ENCODE measurements at regions not wholly inside any gene's neighbourhood (a gene's known extent, or its start where the extent isn't known, plus 50 kb on each side); places are given as distances from the start of the nearest gene placed in this dataset.

DNA sequence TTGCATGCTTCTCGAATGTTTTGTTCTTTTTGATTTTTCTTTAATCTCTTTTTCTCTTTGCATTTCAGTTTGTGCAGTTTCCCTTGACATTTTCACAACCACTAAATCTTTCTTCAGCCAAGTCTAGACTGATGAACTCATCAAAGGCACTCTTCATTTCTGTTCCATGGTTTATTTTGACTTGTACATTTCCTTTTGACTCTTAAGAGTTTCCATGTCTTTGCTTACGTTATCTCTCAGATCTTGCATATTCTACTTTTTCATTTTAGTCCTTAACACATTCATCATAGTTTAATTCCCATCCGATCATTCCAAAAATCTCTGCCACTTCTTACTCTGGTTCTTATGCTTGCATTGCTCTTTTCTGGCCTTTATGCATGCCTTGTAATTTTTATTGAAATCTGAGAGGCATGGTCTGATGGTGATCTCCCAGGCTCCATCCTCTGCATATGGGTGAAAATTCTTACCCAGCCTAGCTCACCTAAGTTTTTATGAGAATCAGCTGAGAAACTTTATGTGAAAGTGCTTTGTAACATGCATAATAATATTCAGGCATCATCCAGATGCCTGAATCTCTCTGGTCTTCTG lies 202.8 kb upstream of the IGFBP3 start:
- DNase-seq (ENCODE audit: low read depth, low spot score), result no peak
- Histone ChIP-seq H3K4me3 (no peak overlapping the region), H3K9ac (ENCODE audit: insufficient read length) (no peak overlapping the region), H3K36me3 (ENCODE audit: insufficient read depth, low read length) (no peaks in the 10 kb centered on the region), H3K27ac (no peak overlapping the region), H3K9me3 (ENCODE audit: low read depth, low read length) (no peaks in the 10 kb centered on the region)
- TF ChIP-seq EZH2 (IDR thresholded peaks at IDR 0.05) (no peak), POLR2AphosphoS5 (IDR thresholded peaks at IDR 0.05; ENCODE audit: borderline replicate concordance, low read depth, low read length) (no peak), FOXP2 (optimal IDR thresholded peaks at IDR 0.05; ENCODE audit: control extremely low read depth, extremely low read length, insufficient read depth) (no peak)

GRCh38 chr7:46115410-46115809 lies 194.3 kb upstream of the IGFBP3 start:
- no peak overlapping the region for H3K27ac ChIP-seq
- no peak overlapping the region for H3K4me3 ChIP-seq
- DNase-seq (ENCODE audit: low read depth, low spot score), result no peak
- no peak for TF ChIP-seq FOXP2 (optimal IDR thresholded peaks at IDR 0.05; ENCODE audit: control extremely low read depth, extremely low read length, insufficient read depth)
- no peak for TF ChIP-seq EZH2 (IDR thresholded peaks at IDR 0.05)
- TF ChIP-seq POLR2AphosphoS5 (IDR thresholded peaks at IDR 0.05; ENCODE audit: borderline replicate concordance, low read depth, low read length), result no peak
- no peaks in the 10 kb centered on the region for H3K36me3 ChIP-seq (ENCODE audit: insufficient read depth, low read length)
- no peak overlapping the region for H3K9ac ChIP-seq (ENCODE audit: insufficient read length)
- no peaks in the 10 kb centered on the region for H3K9me3 ChIP-seq (ENCODE audit: low read depth, low read length)

DNA sequence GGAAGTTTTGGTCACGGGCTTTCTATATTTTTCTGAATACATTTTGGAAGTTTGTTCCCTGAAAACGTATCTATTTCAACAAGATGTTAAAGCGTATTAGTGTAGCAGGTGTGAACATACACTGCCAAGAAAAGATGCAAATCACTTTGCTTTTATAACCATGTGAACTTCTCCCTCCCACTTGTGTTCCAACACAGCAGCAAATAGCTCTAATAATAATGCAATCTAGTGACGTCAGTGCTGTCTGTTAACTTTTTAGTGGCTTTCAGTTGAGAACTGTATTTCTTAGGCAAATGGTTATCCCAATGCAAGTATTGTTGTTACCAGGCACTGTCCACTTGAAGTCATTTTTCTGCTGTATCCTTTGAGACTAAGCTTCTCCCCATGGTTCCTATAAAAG lies 188.4 kb upstream of the IGFBP3 start:
- H3K9ac ChIP-seq (ENCODE audit: insufficient read length), result no peak overlapping the region
- H3K9me3 ChIP-seq (ENCODE audit: low read depth, low read length), result no peaks in the 10 kb centered on the region
- H3K27ac ChIP-seq, result no peak overlapping the region
- H3K36me3 ChIP-seq (ENCODE audit: insufficient read depth, low read length), result no peaks in the 10 kb centered on the region
- DNase-seq (ENCODE audit: low read depth, low spot score), result no peak
- no peak overlapping the region for H3K4me3 ChIP-seq
- TF ChIP-seq FOXP2 (optimal IDR thresholded peaks at IDR 0.05; ENCODE audit: control extremely low read depth, extremely low read length, insufficient read depth), result no peak
- TF ChIP-seq EZH2 (IDR thresholded peaks at IDR 0.05), result no peak
- no peak for TF ChIP-seq POLR2AphosphoS5 (IDR thresholded peaks at IDR 0.05; ENCODE audit: borderline replicate concordance, low read depth, low read length)

GRCh38 chr7:46108272-46108671 lies 187.2 kb upstream of the IGFBP3 start:
- TF ChIP-seq EZH2 (IDR thresholded peaks at IDR 0.05) (no peak), POLR2AphosphoS5 (IDR thresholded peaks at IDR 0.05; ENCODE audit: borderline replicate concordance, low read depth, low read length) (no peak), FOXP2 (optimal IDR thresholded peaks at IDR 0.05; ENCODE audit: control extremely low read depth, extremely low read length, insufficient read depth) (no peak)
- no peak for DNase-seq (ENCODE audit: low read depth, low spot score)

DNA sequence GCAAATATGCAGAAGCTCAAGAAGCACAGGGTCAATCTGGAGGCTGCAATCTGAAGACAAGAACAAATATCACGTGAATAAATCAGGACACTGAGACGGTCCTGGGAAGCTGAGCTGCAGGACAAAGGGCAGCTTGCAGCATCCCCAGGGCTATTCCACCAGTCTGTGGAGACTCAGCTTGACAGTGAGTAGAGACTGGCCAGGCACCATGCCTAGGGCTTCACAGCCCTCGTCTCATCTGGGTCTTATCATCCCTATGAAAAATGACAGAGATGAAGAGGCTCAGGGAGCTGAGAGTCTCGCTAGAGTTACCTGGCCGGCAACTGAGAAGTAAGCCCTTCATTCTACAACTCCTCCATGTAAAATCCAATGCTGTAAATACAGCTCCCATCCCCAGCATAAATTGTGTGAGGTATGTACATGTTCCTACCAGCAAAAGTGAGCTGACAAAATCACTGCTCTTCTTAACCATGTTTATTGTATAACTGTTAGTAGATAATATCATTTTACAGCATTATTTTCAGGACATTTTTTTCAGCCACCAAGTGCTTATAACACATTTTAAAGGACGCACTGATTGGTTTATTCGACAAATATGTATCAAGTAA lies 186.6 kb upstream of the IGFBP3 start:
- no peak for TF ChIP-seq EZH2 (IDR thresholded peaks at IDR 0.05)
- TF ChIP-seq POLR2AphosphoS5 (IDR thresholded peaks at IDR 0.05; ENCODE audit: borderline replicate concordance, low read depth, low read length), result no peak
- no peak for TF ChIP-seq FOXP2 (optimal IDR thresholded peaks at IDR 0.05; ENCODE audit: control extremely low read depth, extremely low read length, insufficient read depth)
- no peaks in the 10 kb centered on the region for H3K9me3 ChIP-seq (ENCODE audit: low read depth, low read length)
- no peaks in the 10 kb centered on the region for H3K36me3 ChIP-seq (ENCODE audit: insufficient read depth, low read length)
- no peak overlapping the region for H3K4me3 ChIP-seq
- no peak overlapping the region for H3K9ac ChIP-seq (ENCODE audit: insufficient read length)
- H3K27ac ChIP-seq, result no peak overlapping the region
- no peak for DNase-seq (ENCODE audit: low read depth, low spot score)

More at GRCh38 chr7:46108272-46108671, 187.2 kb upstream of the IGFBP3 start:
- Histone ChIP-seq H3K27ac (no peak overlapping the region), H3K9ac (ENCODE audit: insufficient read length) (no peak overlapping the region), H3K36me3 (ENCODE audit: insufficient read depth, low read length) (no peaks in the 10 kb centered on the region), H3K9me3 (ENCODE audit: low read depth, low read length) (no peaks in the 10 kb centered on the region), H3K4me3 (no peak overlapping the region)

GRCh38 chr7:46100521-46100920 lies 179.4 kb upstream of the IGFBP3 start:
- no peak overlapping the region for H3K9ac ChIP-seq (ENCODE audit: insufficient read length)
- H3K9me3 ChIP-seq (ENCODE audit: low read depth, low read length), result no peaks in the 10 kb centered on the region
- no peak for DNase-seq (ENCODE audit: low read depth, low spot score)
- no peaks in the 10 kb centered on the region for H3K36me3 ChIP-seq (ENCODE audit: insufficient read depth, low read length)
- H3K27ac ChIP-seq, result no peak overlapping the region
- no peak overlapping the region for H3K4me3 ChIP-seq
- TF ChIP-seq POLR2AphosphoS5 (IDR thresholded peaks at IDR 0.05; ENCODE audit: borderline replicate concordance, low read depth, low read length), result no peak
- no peak for TF ChIP-seq FOXP2 (optimal IDR thresholded peaks at IDR 0.05; ENCODE audit: control extremely low read depth, extremely low read length, insufficient read depth)
- no peak for TF ChIP-seq EZH2 (IDR thresholded peaks at IDR 0.05)

- Histone ChIP-seq H3K9ac (ENCODE audit: insufficient read length) (no peak overlapping the region), H3K4me3 (no peak overlapping the region)
Observed at GRCh38 chr7:46099076-46099475, 178.0 kb upstream of the IGFBP3 start.

GRCh38 chr7:46091071-46091470 lies 170.0 kb upstream of the IGFBP3 start:
- no peak overlapping the region for H3K9ac ChIP-seq (ENCODE audit: insufficient read length)
- TF ChIP-seq EZH2 (IDR thresholded peaks at IDR 0.05) (no peak), FOXP2 (optimal IDR thresholded peaks at IDR 0.05; ENCODE audit: control extremely low read depth, extremely low read length, insufficient read depth) (no peak), POLR2AphosphoS5 (IDR thresholded peaks at IDR 0.05; ENCODE audit: borderline replicate concordance, low read depth, low read length) (no peak)
- H3K9me3 ChIP-seq (ENCODE audit: low read depth, low read length), result no peaks in the 10 kb centered on the region
- no peak overlapping the region for H3K4me3 ChIP-seq
- H3K36me3 ChIP-seq (ENCODE audit: insufficient read depth, low read length), result no peaks in the 10 kb centered on the region
- DNase-seq (ENCODE audit: low read depth, low spot score), result no peak
- H3K27ac ChIP-seq, result no peak overlapping the region

More at GRCh38 chr7:46099076-46099475, 178.0 kb upstream of the IGFBP3 start:
- Histone ChIP-seq H3K9me3 (ENCODE audit: low read depth, low read length) (no peaks in the 10 kb centered on the region), H3K36me3 (ENCODE audit: insufficient read depth, low read length) (no peaks in the 10 kb centered on the region), H3K27ac (no peak overlapping the region)
- no peak for DNase-seq (ENCODE audit: low read depth, low spot score)
- TF ChIP-seq EZH2 (IDR thresholded peaks at IDR 0.05) (no peak), FOXP2 (optimal IDR thresholded peaks at IDR 0.05; ENCODE audit: control extremely low read depth, extremely low read length, insufficient read depth) (no peak), POLR2AphosphoS5 (IDR thresholded peaks at IDR 0.05; ENCODE audit: borderline replicate concordance, low read depth, low read length) (no peak)

Measured in SK-N-MC (cell line).